K562 (cell line): ENCODE measurements at regions not wholly inside any gene's neighbourhood (a gene's known extent, or its start where the extent isn't known, plus 50 kb on each side); places are given as distances from the start of the nearest gene placed in this dataset.
"Not testable (repeated sequence)": the region's sequence is repeated elsewhere in the genome, so short reads cannot be mapped to it uniquely, and the experiment has no call there.

ENCODE experiments used
- ATAC-seq: fragments of 200-7000 bp; cut with Tn5 transposase; 3 replicates; pipeline ENCODE4 v1.9.1; 2020; ENCODE audit warnings: moderate library complexity
- BruUV-seq: library from RNA; stranded (reverse); fragments of 400-500 nt; replicated peaks from 2 replicates; lab custom pipeline; 2021; lab: Mats Ljungman, UMichigan
- CTCF ChIA-PET: fragments of 300-600 bp; formaldehyde crosslinking; extraction: SDS; loops from one replicate; lab custom pipeline; 2021; ENCODE audit warnings: low intra/inter-chr PET ratio; lab: Yijun Ruan, JAX
- POLR2A ChIA-PET: fragments of 300-600, 350-650 bp; sonication (Branson Sonifier 250); formaldehyde crosslinking; extraction: SDS; loops from one replicate; lab custom pipeline; 2021; ENCODE audit warnings: antibody characterized with exemption, inconsistent platforms; lab: Yijun Ruan, JAX
- DNase-seq, 4 experiments: peaks; one replicate each; pipeline versions ENCODE4 v3.0.0 to v3.0.0-alpha.2; 2011 to 2018; ENCODE audit warnings: low spot score in 3 of 4, mixed read lengths in 3 of 4; ENCODE audit errors: extremely low read depth in 1 of 4
- FAIRE-seq: peaks from 2 replicates; lab custom pipeline; 2011; peaks lifted over from hg19 to GRCh38; lab: Jason Lieb, UNC
- H2AFZ ChIP-seq: 2 replicates; pipeline ENCODE4 v1.6.0; 2011; ENCODE audit warnings: low read depth, low read length, control low read depth, inconsistent platforms
- H3K27ac ChIP-seq: fragments of 200-600 bp; 3 replicates; pipeline ENCODE4 v1.8.0; 2011; ENCODE audit warnings: low read depth, mild to moderate bottlenecking, control low read depth, inconsistent platforms, low read length, moderate library complexity, mixed read lengths; ENCODE audit errors: extremely low read depth
- H3K27me3 ChIP-seq, 2 experiments: fragments of 300-600 bp in 1 of 2; 2 replicates in 1 of 2; 3 replicates in 1 of 2; pipeline versions ENCODE4 v1.6.0 to v1.8.0; 2011; ENCODE audit warnings: inconsistent platforms in 2 of 2, low read length in 2 of 2, mild to moderate bottlenecking in 1 of 2, mixed read lengths in 1 of 2, moderate library complexity in 1 of 2; ENCODE audit not compliant: control insufficient read depth in 2 of 2, insufficient read depth in 2 of 2
- H3K36me3 ChIP-seq: fragments of 300-600 bp; 3 replicates; pipeline ENCODE4 v1.8.0; 2011; ENCODE audit warnings: mild to moderate bottlenecking, low read length, inconsistent platforms; ENCODE audit not compliant: control insufficient read depth, insufficient read depth
- H3K4me1 ChIP-seq, 2 experiments: fragments of 200-600 bp in 1 of 2; replicated peaks in 1 of 2; 2 replicates in 1 of 2; 3 replicates in 1 of 2; pipeline versions ENCODE4 v1.5.1 to v1.8.0; 2011; ENCODE audit warnings: inconsistent platforms in 2 of 2, low read length in 2 of 2, mild to moderate bottlenecking in 1 of 2, mixed read lengths in 1 of 2, moderate library complexity in 1 of 2; ENCODE audit not compliant: control insufficient read depth in 2 of 2, insufficient read depth in 2 of 2
- H3K4me2 ChIP-seq: 2 replicates; pipeline ENCODE4 v1.6.1; 2011; ENCODE audit warnings: low read length, control low read depth, inconsistent platforms, mixed read lengths; ENCODE audit not compliant: insufficient read depth
- H3K4me3 ChIP-seq: fragments of 200-600 bp; sonication (generic), shearing (Covaris generic); 2 replicates; pipeline ENCODE4 v1.5.1; 2016; ENCODE audit warnings: control low read depth, inconsistent platforms
- H3K79me2 ChIP-seq: fragments of 200-600 bp; 3 replicates; pipeline ENCODE4 v1.8.0; 2011; ENCODE audit warnings: low read length, inconsistent platforms; ENCODE audit not compliant: control insufficient read depth, insufficient read depth
- H3K9ac ChIP-seq, 2 experiments: 2 replicates each; pipeline versions ENCODE4 v1.6.0 to v1.6.1; 2011; ENCODE audit warnings: low read depth in 2 of 2, low read length in 2 of 2, control low read depth in 1 of 2, inconsistent platforms in 1 of 2, mild to moderate bottlenecking in 1 of 2, mixed read lengths in 1 of 2; ENCODE audit not compliant: insufficient read depth in 1 of 2
- H3K9me1 ChIP-seq: one replicate; pipeline ENCODE4 v1.6.0; 2011; ENCODE audit warnings: inconsistent platforms, mild to moderate bottlenecking, low read length, moderate library complexity; ENCODE audit not compliant: control insufficient read depth, insufficient read depth
- H3K9me3 ChIP-seq: replicated peaks from 2 replicates; pipeline ENCODE4 v1.5.1; 2011; ENCODE audit warnings: low read depth, low read length, inconsistent platforms; ENCODE audit not compliant: control insufficient read depth, insufficient read depth
- H4K20me1 ChIP-seq: replicated peaks from 2 replicates; pipeline ENCODE4 v1.6.1; 2011; ENCODE audit warnings: low read length, inconsistent platforms, mixed read lengths; ENCODE audit not compliant: control insufficient read depth, insufficient read depth
- CHAMP1 ChIP-seq: fragments of 450-650 bp; IDR thresholded peaks from 2 replicates; pipeline ENCODE4 v1.6.1; 2016; ENCODE audit warnings: mild to moderate bottlenecking
- CREB5 ChIP-seq: fragments of 250-450 bp; sonication (Bioruptor Pico); IDR thresholded peaks from 2 replicates; pipeline ENCODE4 v1.5.0; 2020; ENCODE audit warnings: mild to moderate bottlenecking
- FUS ChIP-seq: fragments of 200-400 bp; formaldehyde crosslinking; optimal IDR thresholded peaks from 2 replicates; pipeline ENCODE3; 2017; ENCODE audit warnings: low read depth, low read length
- GABPB1 ChIP-seq: sonication (generic); formaldehyde crosslinking; IDR thresholded peaks from 2 replicates; pipeline ENCODE4 v1.8.0; 2022; ENCODE audit warnings: mild to moderate bottlenecking, missing genetic modification reagents
- NCOA1 ChIP-seq: fragments of 450-650 bp; IDR thresholded peaks from 2 replicates; pipeline ENCODE4 v1.6.1; 2016; ENCODE audit warnings: low read depth
- SMAD4 ChIP-seq: fragments of 250-450 bp; sonication (Bioruptor Pico); conservative IDR thresholded peaks from 2 replicates; pipeline ENCODE4 v1.8.0; 2021; ENCODE audit warnings: inconsistent platforms, mild to moderate bottlenecking, moderate library complexity
- ZBTB12 ChIP-seq: fragments of 250-450 bp; sonication (Bioruptor Pico); IDR thresholded peaks from 2 replicates; pipeline ENCODE4 v1.4.0; 2020
- ZBTB7A ChIP-seq: IDR thresholded peaks from 2 replicates; pipeline ENCODE4 v1.6.1; 2011; ENCODE audit warnings: low read depth, mild to moderate bottlenecking, low read length, moderate library complexity, borderline replicate concordance; ENCODE audit not compliant: control insufficient read depth
- ZNF764 ChIP-seq: fragments of 250-450 bp; sonication (Bioruptor Pico); IDR thresholded peaks from 2 replicates; pipeline ENCODE4 v1.4.0; 2020; ENCODE audit warnings: low read depth, mild to moderate bottlenecking, moderate library complexity
- ZSCAN29 ChIP-seq: fragments of 450-650 bp; IDR thresholded peaks from 2 replicates; pipeline ENCODE4 v1.6.1; 2017
- ZSCAN32 ChIP-seq: fragments of 450-650 bp; formaldehyde crosslinking; IDR thresholded peaks from 2 replicates; pipeline ENCODE4 v1.4.0; 2020; ENCODE audit warnings: mild to moderate bottlenecking, moderate library complexity
- WGBS: fragments of 100-300 bp; shearing (Covaris generic); methylation state at CpG from one replicate; pipeline ENCODE4 v1.1.6; 2016; ENCODE audit warnings: low coverage, mixed read lengths; ENCODE audit not compliant: insufficient coverage; ENCODE audit errors: missing lambda C conversion rate; 5-methylcytosine and 5-hydroxymethylcytosine counted together
- in situ Hi-C: fragments of 300-500 bp; cut with MboI; formaldehyde crosslinking; loops from 4 replicates; pipeline ENCODE4 v1.15.0; 2018; ENCODE audit warnings: inconsistent platforms, mixed read lengths
- intact Hi-C: fragments of 100-400 bp; cut with micrococcal nuclease; formaldehyde crosslinking; loops from 2 replicates; pipeline ENCODE4 v1.14.2; 2022

- in situ Hi-C loops = no loop called here
- Histone ChIP-seq H3K79me2 (no peaks in the 10 kb centered on the region), H3K4me3 (no peak overlapping the region), H3K4me2 (no peak overlapping the region), H4K20me1 (no peaks in the 10 kb centered on the region), H3K27me3 (no peaks in the 10 kb centered on the region), H3K36me3 (no peaks in the 10 kb centered on the region), H2AFZ (no peak overlapping the region), H3K27ac (no peak overlapping the region), H3K9ac (no peak overlapping the region), H3K9me1 (no peaks in the 10 kb centered on the region), H3K9me3 (no peaks in the 10 kb centered on the region), H3K4me1 (no peaks in the 10 kb centered on the region)
- BruUV-seq = no TSS peak
- no peak for FAIRE-seq
- ATAC-seq = no peak; the same call in 2 of the 3 replicates
- 3% methylated on average over 2 of the region's 2 CpGs for WGBS
- no peak for DNase-seq
- ChIA-PET POLR2A (interaction anchor here (0.6 to 1.9 kb wide), 4 partner anchors 9 to 1861 kb away, joined by 3 to 5 read pairs (median 3); no protein-coding TSS in a partner anchor), CTCF (no interaction called here)
- TF ChIP-seq ZSCAN29 = no peak
- TF ChIP-seq SMAD4 = no peak
- TF ChIP-seq FUS = no peak
- TF ChIP-seq ZSCAN32 (CRISPR knock-in tag) = no peak
- no peak for TF ChIP-seq ZBTB7A
- no peak for TF ChIP-seq CREB5 (CRISPR knock-in tag)
- TF ChIP-seq ZNF764 (CRISPR knock-in tag) = no peak
- no peak for TF ChIP-seq CHAMP1
- TF ChIP-seq ZBTB12 (CRISPR knock-in tag) = no peak
- no peak for TF ChIP-seq GABPB1 (CRISPR knock-in tag)
- no peak for TF ChIP-seq NCOA1
- intact Hi-C loops = no loop called here
Observed at GRCh38 chr3:20240154-20240883, 54.3 kb upstream of the SGO1 start.

GRCh38 chr3:20238199-20238598, 52.2 kb upstream of the SGO1 start:
- ATAC-seq, H3K27ac ChIP-seq, H4K20me1 ChIP-seq, H3K36me3 ChIP-seq, H2AFZ ChIP-seq, H3K4me2 ChIP-seq, DNase-seq, H3K9me3 ChIP-seq, intact Hi-C loops, H3K79me2 ChIP-seq, H3K27me3 ChIP-seq, H3K9me1 ChIP-seq, H3K4me3 ChIP-seq, POLR2A ChIA-PET, H3K9ac ChIP-seq, BruUV-seq, FAIRE-seq, H3K4me1 ChIP-seq, CTCF ChIA-PET: not testable (repeated sequence)
- in situ Hi-C loops = loop anchor here (10.0 kb wide), 1 partner anchor 417 kb away; no protein-coding TSS in a partner anchor
- no CpG with 5 or more reads among the region's 3 CpGs for WGBS
